GM10266 (cell line): ENCODE measurements at regions not wholly inside any gene's neighbourhood (a gene's known extent, or its start where the extent isn't known, plus 50 kb on each side); places are given as distances from the start of the nearest gene placed in this dataset.

Experiments
- DNase-seq: peaks from one replicate; pipeline ENCODE4 v3.0.0; 2012; ENCODE audit errors: extremely low spot score
- CTCF ChIP-seq: IDR thresholded peaks from 2 replicates; pipeline ENCODE4 v1.5.1; 2012; ENCODE audit warnings: mild to moderate bottlenecking, low read depth; ENCODE audit not compliant: control insufficient read depth, insufficient read depth; ENCODE audit errors: missing control alignments

GRCh38 chr2:41495050-41495449 is 552.8 kb upstream of the PKDCC start:
- no peak for DNase-seq
- no peak for TF ChIP-seq CTCF

DNA sequence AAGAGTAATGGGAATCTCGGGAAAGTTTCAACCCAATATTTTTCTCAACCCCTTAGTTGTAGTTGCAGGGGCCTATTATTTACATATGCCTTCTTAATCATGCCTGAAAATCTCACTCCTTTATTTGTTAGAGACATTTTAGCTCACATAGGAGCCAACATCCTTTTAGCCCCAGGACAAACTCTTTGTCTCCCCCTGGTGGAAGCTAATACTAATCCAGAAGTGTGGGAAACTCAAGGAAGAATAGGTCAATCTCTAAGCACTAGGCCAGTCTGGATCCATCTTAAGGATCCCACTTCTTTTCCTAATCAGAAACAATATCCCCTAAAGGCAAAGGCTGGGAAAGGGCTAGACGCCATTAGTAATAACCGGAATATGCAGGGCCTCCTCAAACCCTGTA is 550.9 kb upstream of the PKDCC start:
- no peak for TF ChIP-seq CTCF
- no peak for DNase-seq

GRCh38 chr2:41498781-41499180 is 549.0 kb upstream of the PKDCC start:
- DNase-seq = no peak

GRCh38 chr2:41500895-41501294 is 546.9 kb upstream of the PKDCC start:
- no peak for TF ChIP-seq CTCF
- no peak for DNase-seq

More at GRCh38 chr2:41498781-41499180, 549.0 kb upstream of the PKDCC start:
- TF ChIP-seq CTCF = no peak

DNA sequence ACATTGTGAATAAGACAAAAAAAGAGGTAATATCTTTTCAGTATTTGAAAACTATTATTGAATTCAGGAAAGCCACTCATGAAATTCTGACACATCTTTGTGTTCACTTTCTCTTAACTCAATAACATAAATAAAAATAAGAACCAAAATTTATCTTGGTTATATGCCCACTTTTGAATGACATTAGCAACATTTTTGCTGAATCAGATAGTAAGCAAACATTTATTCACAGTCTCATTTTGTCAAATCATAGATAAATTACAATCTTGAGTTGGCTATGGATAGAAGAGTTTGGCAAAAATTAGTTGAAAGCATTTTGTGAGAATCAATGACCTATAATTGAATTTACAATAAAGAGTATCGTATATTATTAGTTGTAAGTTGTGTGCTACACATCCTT is 545.1 kb upstream of the PKDCC start:
- no peak for DNase-seq
- no peak for TF ChIP-seq CTCF

- no peak for DNase-seq
- no peak for TF ChIP-seq CTCF
Measured at GRCh38 chr2:41504532-41504931, 543.3 kb upstream of the PKDCC start.

DNA sequence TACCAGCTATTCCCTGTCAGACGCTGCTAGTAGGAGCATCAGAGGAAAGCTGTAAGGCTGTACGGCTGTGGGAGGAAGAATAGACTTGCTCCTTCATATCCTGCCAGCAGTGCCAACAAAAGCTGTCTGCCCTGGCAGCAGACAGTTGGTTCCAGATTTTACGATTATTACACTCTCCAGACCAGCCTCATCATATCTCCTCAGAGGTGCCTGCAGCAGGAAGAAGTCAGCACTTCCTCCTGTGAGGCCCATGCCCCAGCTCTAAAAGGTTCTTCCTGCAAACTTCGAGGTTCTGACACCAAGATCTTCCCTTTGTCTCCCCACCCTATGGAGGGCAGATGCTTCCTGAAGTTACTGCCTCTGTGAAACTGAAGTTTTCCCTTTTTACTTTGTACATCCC is 537.7 kb upstream of the PKDCC start:
- no peak for TF ChIP-seq CTCF

More for the DNA sequence above, 537.7 kb upstream of the PKDCC start:
- no peak for DNase-seq
